SK-N-SH (cell line): ENCODE measurements at regions not wholly inside any gene's neighbourhood (a gene's known extent, or its start where the extent isn't known, plus 50 kb on each side); places are given as distances from the start of the nearest gene placed in this dataset.

Source experiments
- CTCF ChIA-PET: fragments of 300-600, 350-600 bp; formaldehyde crosslinking; extraction: SDS; loops from one replicate; lab custom pipeline; 2021; lab: Yijun Ruan, JAX
- POLR2A ChIA-PET: fragments of 350-600 bp; sonication (Branson Sonifier 250); formaldehyde crosslinking; extraction: SDS; loops from one replicate; lab custom pipeline; 2020; ENCODE audit warnings: antibody characterized with exemption, inconsistent platforms; lab: Yijun Ruan, JAX
- DNase-seq: peaks from one replicate; pipeline ENCODE4 v3.0.0; 2012
- H2AFZ ChIP-seq: fragments of 200-600 bp; sonication (generic); 2 replicates; pipeline ENCODE4 v1.8.1; 2016; ENCODE audit warnings: antibody characterized with exemption, mild to moderate bottlenecking, low read depth
- H3F3A ChIP-seq: fragments of 200-600 bp; sonication (generic); replicated peaks from 2 replicates; pipeline ENCODE3; 2016; ENCODE audit warnings: antibody characterized with exemption, mild to moderate bottlenecking; ENCODE audit not compliant: insufficient read depth
- H3K27ac ChIP-seq, 2 experiments: fragments of 200-500 bp in 1 of 2; fragments of 200-600 bp in 1 of 2; sonication (Bioruptor generic) in 1 of 2; sonication (generic), shearing (Covaris generic) in 1 of 2; 2 replicates each; pipeline versions ENCODE4 v1.5.1 to v1.6.1; 2014 to 2016; ENCODE audit warnings: low read depth in 2 of 2, inconsistent platforms in 1 of 2, low read length in 1 of 2, mild to moderate bottlenecking in 1 of 2, mixed read lengths in 1 of 2
- H3K27me3 ChIP-seq: fragments of 200-600 bp; sonication (generic), shearing (Covaris generic); 2 replicates; pipeline ENCODE4 v1.6.1; 2016; ENCODE audit warnings: mixed run types; ENCODE audit not compliant: insufficient read depth
- H3K36me3 ChIP-seq, 2 experiments: fragments of 200-500 bp in 1 of 2; fragments of 200-600 bp in 1 of 2; sonication (Bioruptor generic) in 1 of 2; sonication (generic) in 1 of 2; replicated peaks in 1 of 2; 2 replicates each; pipeline versions ENCODE3 to v1.5.1; 2014 to 2016; ENCODE audit warnings: low read length in 1 of 2, mild to moderate bottlenecking in 1 of 2; ENCODE audit not compliant: insufficient read depth in 2 of 2, control insufficient read depth in 1 of 2
- H3K4me1 ChIP-seq, 2 experiments: fragments of 200-500 bp in 1 of 2; fragments of 200-600 bp in 1 of 2; sonication (Bioruptor generic) in 1 of 2; sonication (generic), shearing (Covaris generic) in 1 of 2; 2 replicates each; pipeline versions ENCODE4 v1.5.1 to v1.6.1; 2014 to 2016; ENCODE audit warnings: low read depth in 1 of 2, low read length in 1 of 2, mixed run types in 1 of 2; ENCODE audit not compliant: insufficient read depth in 2 of 2, control insufficient read depth in 1 of 2
- H3K4me2 ChIP-seq: fragments of 200-600 bp; sonication (generic), shearing (Covaris generic); 2 replicates; pipeline ENCODE4 v1.6.1; 2017; ENCODE audit warnings: mixed run types
- H3K4me3 ChIP-seq, 2 experiments: fragments of 200-500 bp in 1 of 2; fragments of 200-600 bp in 1 of 2; sonication (Bioruptor generic) in 1 of 2; sonication (generic), shearing (Covaris generic) in 1 of 2; 2 replicates each; pipeline versions ENCODE4 v1.5.1 to v1.8.1; 2014 to 2016; ENCODE audit warnings: low read depth in 2 of 2, inconsistent platforms in 1 of 2, low read length in 1 of 2, mild to moderate bottlenecking in 1 of 2, mixed read lengths in 1 of 2, moderate library complexity in 1 of 2
- H3K79me2 ChIP-seq: fragments of 200-600 bp; sonication (generic); 2 replicates; pipeline ENCODE4 v1.8.1; 2017; ENCODE audit warnings: mild to moderate bottlenecking; ENCODE audit not compliant: insufficient read depth
- H3K9ac ChIP-seq: fragments of 200-600 bp; sonication (generic); 2 replicates; pipeline ENCODE4 v1.6.1; 2017; ENCODE audit warnings: mixed run types
- H3K9me2 ChIP-seq: fragments of 200-600 bp; sonication (generic); 2 replicates; pipeline ENCODE4 v1.6.1; 2017; ENCODE audit warnings: mixed run types
- H3K9me3 ChIP-seq: fragments of 200-600 bp; sonication (generic); 2 replicates; pipeline ENCODE4 v1.6.1; 2017; ENCODE audit warnings: mixed run types, mild to moderate bottlenecking, moderate library complexity
- H4K20me1 ChIP-seq: fragments of 200-600 bp; sonication (generic); 2 replicates; pipeline ENCODE4 v1.6.1; 2017; ENCODE audit warnings: mild to moderate bottlenecking, mixed run types; ENCODE audit not compliant: insufficient read depth
- CHD2 ChIP-seq: fragments of 150-350 bp; IDR thresholded peaks from 2 replicates; pipeline ENCODE4 v1.6.1; 2018; ENCODE audit warnings: low read length; ENCODE audit not compliant: partially characterized antibody
- ELF1 ChIP-seq: IDR thresholded peaks from 2 replicates; pipeline ENCODE4 v1.4.0; 2012
- FOSL2 ChIP-seq: IDR thresholded peaks from 2 replicates; pipeline ENCODE4 v1.4.0; 2012; ENCODE audit warnings: low read depth, mild to moderate bottlenecking, moderate library complexity, borderline replicate concordance
- FOXJ3 ChIP-seq: sonication (generic); formaldehyde crosslinking; IDR thresholded peaks from 2 replicates; pipeline ENCODE4 v1.5.1; 2020; ENCODE audit warnings: mild to moderate bottlenecking, missing genetic modification reagents
- MEF2A ChIP-seq: IDR thresholded peaks from 2 replicates; pipeline ENCODE4 v1.4.0; 2012; ENCODE audit warnings: low read depth, borderline replicate concordance
- MXI1 ChIP-seq: IDR thresholded peaks from 2 replicates; pipeline ENCODE4 v1.6.1; 2012; ENCODE audit warnings: mild to moderate bottlenecking, low read depth, low read length, improper control_type of control experiment
- POLR2AphosphoS5 ChIP-seq: IDR thresholded peaks from 2 replicates; pipeline ENCODE4 v1.6.1; 2012; ENCODE audit warnings: low read depth, low read length
- RAD21 ChIP-seq: IDR thresholded peaks from 2 replicates; pipeline ENCODE4 v1.6.1; 2012; ENCODE audit warnings: mild to moderate bottlenecking, low read length
- RCOR1 ChIP-seq: fragments of 150-350 bp; IDR thresholded peaks from 2 replicates; pipeline ENCODE4 v1.6.1; 2017; ENCODE audit warnings: antibody characterized with exemption, low read length
- RFX5 ChIP-seq: IDR thresholded peaks from 2 replicates; pipeline ENCODE4 v1.6.1; 2012; ENCODE audit warnings: mild to moderate bottlenecking, improper control_type of control experiment, low read length
- RXRA ChIP-seq: IDR thresholded peaks from 2 replicates; pipeline ENCODE4 v1.4.0; 2012; ENCODE audit warnings: low read depth, mild to moderate bottlenecking, borderline replicate concordance
- SMC3 ChIP-seq: IDR thresholded peaks from 2 replicates; pipeline ENCODE4 v1.6.1; 2012; ENCODE audit warnings: low read depth, low read length, improper control_type of control experiment
- TAF1 ChIP-seq: IDR thresholded peaks from 2 replicates; pipeline ENCODE4 v1.6.1; 2012; ENCODE audit warnings: low read depth, mild to moderate bottlenecking, low read length, moderate library complexity, borderline replicate concordance
- TCF12 ChIP-seq: IDR thresholded peaks from 2 replicates; pipeline ENCODE4 v1.4.0; 2012
- TEAD4 ChIP-seq: IDR thresholded peaks from 2 replicates; pipeline ENCODE4 v1.4.0; 2012; ENCODE audit warnings: mild to moderate bottlenecking, borderline replicate concordance; ENCODE audit not compliant: insufficient read depth
- WGBS: methylation state at CpG from one replicate; pipeline ENCODE4 v1.1.6; 2017; ENCODE audit warnings: low lambda C conversion rate; 5-methylcytosine and 5-hydroxymethylcytosine counted together
- TF ChIP-seq, protein P1 (sequence below): fragments of 150-350 bp; IDR thresholded peaks from 2 replicates; pipeline ENCODE4 v1.6.1; 2016; ENCODE audit warnings: mild to moderate bottlenecking, low read depth, low read length
- TF ChIP-seq, protein P2 (sequence below): IDR thresholded peaks from 2 replicates; pipeline ENCODE4 v1.4.0; 2012; ENCODE audit warnings: low read depth
- TF ChIP-seq, protein P3 (sequence below): IDR thresholded peaks from 2 replicates; pipeline ENCODE4 v1.4.0; 2012; ENCODE audit warnings: low read depth, borderline replicate concordance

DNA sequence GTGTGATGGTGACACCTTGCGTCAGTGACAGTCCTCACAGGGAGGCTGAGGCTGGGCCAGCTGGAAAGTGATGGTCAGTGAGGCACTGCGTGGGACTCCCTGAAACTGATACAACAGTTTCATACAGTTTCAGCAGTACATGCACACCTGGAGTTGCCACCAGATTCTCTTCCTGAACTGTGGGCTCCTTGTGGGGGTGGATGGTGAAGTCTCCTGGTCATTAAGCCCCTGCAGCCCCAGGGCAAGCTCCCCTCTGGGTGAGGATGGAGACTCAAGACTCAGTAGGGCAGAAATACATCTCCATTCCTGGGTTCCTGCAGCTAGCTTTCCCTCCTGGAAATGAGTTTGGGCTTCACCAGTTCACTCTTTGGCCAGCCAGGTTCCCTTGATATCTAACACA is 392.7 kb downstream of the UQCRFS1 start:
- Histone ChIP-seq H3F3A (no peaks in the 10 kb centered on the region), H3K9me2 (no peaks in the 10 kb centered on the region), H2AFZ (no peak overlapping the region), H4K20me1 (no peaks in the 10 kb centered on the region), H3K4me1 (no peaks in the 10 kb centered on the region), H3K9me3 (no peaks in the 10 kb centered on the region), H3K27me3 (no peaks in the 10 kb centered on the region; the same call in 1 of the 2 replicates), H3K4me3 (no peak overlapping the region), H3K36me3 (no peaks in the 10 kb centered on the region), H3K4me2 (no peak overlapping the region), H3K79me2 (no peaks in the 10 kb centered on the region), H3K27ac (no peak overlapping the region), H3K9ac (no peak overlapping the region)
- 15% methylated on average over 2 of the region's 2 CpGs for WGBS
- TF ChIP-seq FOXJ3 (CRISPR knock-in tag) (no peak), TEAD4 (no peak), CHD2 (no peak), TCF12 (no peak), RXRA (no peak), POLR2AphosphoS5 (no peak)
- TF ChIP-seq, protein P1, sequence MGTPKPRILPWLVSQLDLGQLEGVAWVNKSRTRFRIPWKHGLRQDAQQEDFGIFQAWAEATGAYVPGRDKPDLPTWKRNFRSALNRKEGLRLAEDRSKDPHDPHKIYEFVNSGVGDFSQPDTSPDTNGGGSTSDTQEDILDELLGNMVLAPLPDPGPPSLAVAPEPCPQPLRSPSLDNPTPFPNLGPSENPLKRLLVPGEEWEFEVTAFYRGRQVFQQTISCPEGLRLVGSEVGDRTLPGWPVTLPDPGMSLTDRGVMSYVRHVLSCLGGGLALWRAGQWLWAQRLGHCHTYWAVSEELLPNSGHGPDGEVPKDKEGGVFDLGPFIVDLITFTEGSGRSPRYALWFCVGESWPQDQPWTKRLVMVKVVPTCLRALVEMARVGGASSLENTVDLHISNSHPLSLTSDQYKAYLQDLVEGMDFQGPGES: no peak
- no peak for DNase-seq
- CTCF ChIA-PET: interaction anchor here (0.6 kb wide), 1 partner anchor 78 kb away, joined by 3 read pairs; no protein-coding TSS in a partner anchor
- POLR2A ChIA-PET: no interaction called here

DNA sequence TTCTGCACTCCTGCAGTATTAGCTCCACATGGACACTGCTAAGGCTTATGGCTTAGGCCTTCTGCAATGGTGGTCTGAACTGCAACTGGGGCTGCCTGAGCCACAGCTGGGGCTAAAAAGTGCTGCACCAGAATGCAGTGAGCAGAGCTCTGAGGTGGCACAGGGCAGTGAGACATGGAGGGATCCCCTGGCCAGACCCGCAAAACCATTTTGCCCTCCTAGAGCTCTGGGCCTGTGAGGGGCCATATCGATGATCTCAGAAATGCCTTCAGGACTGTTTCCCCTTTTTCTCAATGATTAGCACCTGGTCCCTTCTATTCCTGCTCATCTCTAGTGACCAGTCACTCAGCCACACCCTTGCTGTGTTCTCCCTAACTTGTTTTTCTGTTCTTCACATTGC is 397.7 kb downstream of the UQCRFS1 start:
- TF ChIP-seq, protein P2, sequence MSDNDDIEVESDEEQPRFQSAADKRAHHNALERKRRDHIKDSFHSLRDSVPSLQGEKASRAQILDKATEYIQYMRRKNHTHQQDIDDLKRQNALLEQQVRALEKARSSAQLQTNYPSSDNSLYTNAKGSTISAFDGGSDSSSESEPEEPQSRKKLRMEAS: no peak
- TF ChIP-seq MEF2A (no peak), FOSL2 (no peak), RAD21 (no peak), RCOR1 (no peak), SMC3 (no peak), CHD2 (no peak), ELF1 (no peak), RFX5 (no peak), MXI1 (no peak), TAF1 (no peak)
- TF ChIP-seq, protein P3, sequence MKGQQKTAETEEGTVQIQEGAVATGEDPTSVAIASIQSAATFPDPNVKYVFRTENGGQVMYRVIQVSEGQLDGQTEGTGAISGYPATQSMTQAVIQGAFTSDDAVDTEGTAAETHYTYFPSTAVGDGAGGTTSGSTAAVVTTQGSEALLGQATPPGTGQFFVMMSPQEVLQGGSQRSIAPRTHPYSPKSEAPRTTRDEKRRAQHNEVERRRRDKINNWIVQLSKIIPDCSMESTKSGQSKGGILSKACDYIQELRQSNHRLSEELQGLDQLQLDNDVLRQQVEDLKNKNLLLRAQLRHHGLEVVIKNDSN: no peak
- no peaks in the 10 kb centered on the region for H3K9me3 ChIP-seq
- no peaks in the 10 kb centered on the region for H3K79me2 ChIP-seq
- no peaks in the 10 kb centered on the region for H4K20me1 ChIP-seq
- no peaks in the 10 kb centered on the region for H3K36me3 ChIP-seq
- POLR2A ChIA-PET: no interaction called here
- H3K27ac ChIP-seq: no peak overlapping the region
- no peak overlapping the region for H3K4me2 ChIP-seq
- no peaks in the 10 kb centered on the region for H3K27me3 ChIP-seq
- no peaks in the 10 kb centered on the region for H3K9me2 ChIP-seq
- no peaks in the 10 kb centered on the region for H3K4me1 ChIP-seq
- H3F3A ChIP-seq: no peaks in the 10 kb centered on the region
- whole genome bisulfite sequencing: 21% methylated on average over 2 of the region's 2 CpGs
- no peak for DNase-seq
- H3K4me3 ChIP-seq: no peak overlapping the region
- CTCF ChIA-PET: no interaction called here
- H2AFZ ChIP-seq: no peak overlapping the region
- no peak overlapping the region for H3K9ac ChIP-seq
